ENCODE measurements at regions not wholly inside any gene's neighbourhood (a gene's known extent, or its start where the extent isn't known, plus 50 kb on each side); places are given as distances from the start of the nearest gene placed in this dataset.

- Histone ChIP-seq H3K27me3 (ENCODE audit: control insufficient read depth, insufficient read depth, low read length) (peaks cover 52% of the 10 kb centered on the region), H3K4me3 (ENCODE audit: low read depth, low read length) (no peak overlapping the region), H3K36me3 (ENCODE audit: control insufficient read depth, insufficient read depth, low read length) (no peaks in the 10 kb centered on the region)
- TF ChIP-seq, protein P1, sequence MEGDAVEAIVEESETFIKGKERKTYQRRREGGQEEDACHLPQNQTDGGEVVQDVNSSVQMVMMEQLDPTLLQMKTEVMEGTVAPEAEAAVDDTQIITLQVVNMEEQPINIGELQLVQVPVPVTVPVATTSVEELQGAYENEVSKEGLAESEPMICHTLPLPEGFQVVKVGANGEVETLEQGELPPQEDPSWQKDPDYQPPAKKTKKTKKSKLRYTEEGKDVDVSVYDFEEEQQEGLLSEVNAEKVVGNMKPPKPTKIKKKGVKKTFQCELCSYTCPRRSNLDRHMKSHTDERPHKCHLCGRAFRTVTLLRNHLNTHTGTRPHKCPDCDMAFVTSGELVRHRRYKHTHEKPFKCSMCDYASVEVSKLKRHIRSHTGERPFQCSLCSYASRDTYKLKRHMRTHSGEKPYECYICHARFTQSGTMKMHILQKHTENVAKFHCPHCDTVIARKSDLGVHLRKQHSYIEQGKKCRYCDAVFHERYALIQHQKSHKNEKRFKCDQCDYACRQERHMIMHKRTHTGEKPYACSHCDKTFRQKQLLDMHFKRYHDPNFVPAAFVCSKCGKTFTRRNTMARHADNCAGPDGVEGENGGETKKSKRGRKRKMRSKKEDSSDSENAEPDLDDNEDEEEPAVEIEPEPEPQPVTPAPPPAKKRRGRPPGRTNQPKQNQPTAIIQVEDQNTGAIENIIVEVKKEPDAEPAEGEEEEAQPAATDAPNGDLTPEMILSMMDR (IDR thresholded peaks at IDR 0.05; ENCODE audit: insufficient read depth, low read length, poor library complexity, severe bottlenecking): no peak
- DNase-seq (ENCODE audit: low read depth): no peak
These were observed 126.7 kb upstream of the IQSEC1 start for GRCh38 chr3:13199899-13200451.

- no peak overlapping the region for H3K4me3 ChIP-seq (ENCODE audit: low read depth, low read length)
- TF ChIP-seq, protein P1 (IDR thresholded peaks at IDR 0.05; ENCODE audit: insufficient read depth, low read length, poor library complexity, severe bottlenecking): no peak
- H3K27me3 ChIP-seq (ENCODE audit: control insufficient read depth, insufficient read depth, low read length): peaks cover 45% of the 10 kb centered on the region
- no peak for DNase-seq (ENCODE audit: low read depth)
- no peaks in the 10 kb centered on the region for H3K36me3 ChIP-seq (ENCODE audit: control insufficient read depth, insufficient read depth, low read length)
These were observed 126.0 kb upstream of the IQSEC1 start for GRCh38 chr3:13199006-13199776.

- Histone ChIP-seq H3K36me3 (ENCODE audit: control insufficient read depth, insufficient read depth, low read length) (no peaks in the 10 kb centered on the region), H3K4me3 (ENCODE audit: low read depth, low read length) (no peak overlapping the region), H3K27me3 (ENCODE audit: control insufficient read depth, insufficient read depth, low read length) (peaks cover 36% of the 10 kb centered on the region)
- TF ChIP-seq, protein P1 (IDR thresholded peaks at IDR 0.05; ENCODE audit: insufficient read depth, low read length, poor library complexity, severe bottlenecking): no peak
- no peak for DNase-seq (ENCODE audit: low read depth)
These were observed 125.1 kb upstream of the IQSEC1 start for GRCh38 chr3:13198264-13198879.

DNA sequence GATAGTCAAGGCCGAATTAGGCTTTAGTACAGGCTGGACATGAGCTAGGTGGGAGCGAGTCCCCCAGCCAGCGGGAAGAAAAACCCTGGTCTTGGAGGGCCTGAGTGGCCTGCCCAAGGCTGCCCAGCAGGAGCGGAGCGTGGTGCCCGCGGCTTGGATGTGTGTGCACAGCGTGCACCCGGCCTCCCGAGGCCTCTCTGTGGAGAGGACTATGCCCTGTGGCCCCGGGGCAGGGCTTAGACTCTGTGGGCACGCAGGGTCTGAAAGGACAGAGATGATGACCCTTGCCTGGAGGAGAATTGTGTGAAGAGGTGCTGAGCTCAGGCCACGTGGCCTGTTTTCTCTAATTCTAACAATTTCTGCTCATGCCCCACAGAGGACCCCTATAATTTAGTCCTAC, 124.6 kb upstream of the IQSEC1 start:
- DNase-seq (ENCODE audit: low read depth): no peak
- Histone ChIP-seq H3K27me3 (ENCODE audit: control insufficient read depth, insufficient read depth, low read length) (peaks cover 32% of the 10 kb centered on the region), H3K4me3 (ENCODE audit: low read depth, low read length) (no peak overlapping the region), H3K36me3 (ENCODE audit: control insufficient read depth, insufficient read depth, low read length) (no peaks in the 10 kb centered on the region)
- TF ChIP-seq, protein P1 (IDR thresholded peaks at IDR 0.05; ENCODE audit: insufficient read depth, low read length, poor library complexity, severe bottlenecking): no peak

- Histone ChIP-seq H3K36me3 (ENCODE audit: control insufficient read depth, insufficient read depth, low read length) (no peaks in the 10 kb centered on the region), H3K4me3 (ENCODE audit: low read depth, low read length) (no peak overlapping the region), H3K27me3 (ENCODE audit: control insufficient read depth, insufficient read depth, low read length) (peaks cover 31% of the 10 kb centered on the region)
- TF ChIP-seq, protein P1 (IDR thresholded peaks at IDR 0.05; ENCODE audit: insufficient read depth, low read length, poor library complexity, severe bottlenecking): no peak
- DNase-seq (ENCODE audit: low read depth): no peak
These were observed 124.1 kb upstream of the IQSEC1 start for GRCh38 chr3:13197281-13197680.
